ENCODE measurements at regions not wholly inside any gene's neighbourhood (a gene's known extent, or its start where the extent isn't known, plus 50 kb on each side); places are given as distances from the start of the nearest gene placed in this dataset.

- no peak for TF ChIP-seq EP300 (IDR thresholded peaks at IDR 0.05)
- TF ChIP-seq POLR2A (IDR thresholded peaks at IDR 0.05) = no peak
These were observed 183.2 kb upstream of the GPR12 start for GRCh38 chr13:26943748-26944147.

Data from gastroesophageal sphincter (tissue), 2 donors.